Esophagus mucosa (tissue), 1 donor: ENCODE measurements at regions not wholly inside any gene's neighbourhood (a gene's known extent, or its start where the extent isn't known, plus 50 kb on each side); places are given as distances from the start of the nearest gene placed in this dataset.

Experiments
- ATAC-seq: fragments of 200-7000 bp; cut with Tn5 transposase; one replicate; pipeline ENCODE4 v1.9.1; 2020
- donor health status: DM: yes; HTN: yes; CAD: no.

DNA sequence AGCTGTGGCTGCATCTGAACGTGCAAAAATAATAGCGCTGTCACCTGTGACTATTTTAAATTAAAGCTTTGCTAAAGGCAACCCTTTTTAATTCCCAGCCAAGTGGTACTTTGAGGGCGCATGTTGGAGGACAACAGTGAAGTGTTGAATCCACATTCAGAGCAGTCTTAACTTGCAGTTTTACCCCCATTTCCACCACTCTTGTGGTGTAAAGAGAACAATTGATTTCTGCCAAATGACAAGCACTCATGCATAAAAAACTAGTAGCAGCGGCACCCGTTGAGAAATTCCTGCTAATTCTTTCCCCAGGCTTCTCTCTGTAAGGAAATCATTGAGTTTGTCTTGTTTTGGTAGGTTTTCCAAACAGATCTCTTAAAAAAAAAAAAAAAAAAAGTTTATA, 1033.3 kb downstream of the EFNB2 start:
- no peak for ATAC-seq

DNA sequence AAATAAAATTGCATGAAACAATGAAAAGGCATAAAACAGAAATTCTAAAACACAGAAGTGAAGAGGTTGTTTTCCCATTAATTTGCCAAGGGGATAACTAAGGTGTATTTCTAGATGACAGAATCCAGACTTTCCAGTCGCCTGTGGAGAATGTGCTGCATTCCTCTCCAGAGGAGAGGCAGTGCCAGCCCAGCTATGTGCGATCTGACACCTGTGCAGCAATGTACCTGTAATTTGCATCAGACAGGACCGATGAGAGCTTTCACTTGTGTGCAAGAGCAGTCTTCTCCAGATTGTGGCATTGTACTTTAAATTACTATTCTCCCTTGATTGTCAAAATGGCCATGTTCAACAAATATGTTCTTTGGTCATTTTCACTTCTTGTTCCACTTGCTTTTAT, 1037.9 kb downstream of the EFNB2 start:
- no peak for ATAC-seq

DNA sequence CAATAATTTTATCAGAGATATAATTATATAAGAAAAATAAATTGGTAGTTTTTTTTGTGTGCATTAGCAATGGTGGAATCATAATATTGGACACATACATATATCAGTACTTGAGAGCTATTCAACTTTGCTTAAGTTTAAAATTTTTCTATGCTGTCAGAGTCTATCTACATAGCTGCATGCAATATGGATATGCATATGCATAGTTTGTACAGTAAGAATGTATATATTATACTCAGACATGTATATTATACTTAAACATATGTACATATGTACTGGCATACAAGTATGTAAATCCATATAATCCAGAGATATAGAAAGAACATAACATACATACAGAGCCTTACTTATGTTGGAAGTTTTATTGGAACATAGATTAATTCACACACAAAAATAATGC, 1043.2 kb downstream of the EFNB2 start:
- no peak for ATAC-seq

DNA sequence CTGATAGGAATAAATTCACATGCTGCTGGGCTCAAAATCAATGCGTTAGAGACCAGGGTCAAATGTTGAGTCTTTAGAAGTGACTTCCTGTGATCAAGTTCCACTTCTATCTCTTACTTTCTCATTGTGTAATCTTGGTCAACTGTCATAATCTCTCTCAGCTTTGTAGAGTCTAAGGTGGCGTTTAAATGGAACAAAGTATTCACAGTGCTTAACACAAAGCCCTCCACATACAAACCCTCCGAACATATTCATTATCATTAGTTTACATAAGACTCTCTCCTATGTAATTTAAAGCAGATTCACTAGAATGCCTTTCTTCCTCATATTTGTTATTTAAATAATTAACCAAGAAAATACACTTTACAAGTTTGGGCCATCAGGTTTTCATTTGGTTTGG, 1044.1 kb downstream of the EFNB2 start:
- ATAC-seq: no peak

DNA sequence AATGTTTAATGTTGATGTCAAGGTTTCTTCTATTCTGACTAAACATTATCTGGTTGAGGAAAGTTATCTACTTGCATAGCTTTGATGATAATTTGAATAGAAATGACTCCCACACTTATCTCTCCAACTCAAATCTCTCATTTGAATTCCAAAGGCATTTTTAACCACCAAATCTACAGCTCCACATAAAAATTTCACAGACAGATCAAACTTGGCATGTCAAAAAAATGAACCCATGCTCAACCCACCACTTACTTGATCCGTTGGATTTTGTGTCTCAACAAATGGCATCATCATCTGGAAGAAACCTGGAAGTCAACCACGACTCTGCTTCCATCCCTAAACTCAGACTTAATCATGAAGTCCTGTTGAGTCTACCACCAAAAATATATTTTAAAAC, 1050.4 kb downstream of the EFNB2 start:
- ATAC-seq: no peak

DNA sequence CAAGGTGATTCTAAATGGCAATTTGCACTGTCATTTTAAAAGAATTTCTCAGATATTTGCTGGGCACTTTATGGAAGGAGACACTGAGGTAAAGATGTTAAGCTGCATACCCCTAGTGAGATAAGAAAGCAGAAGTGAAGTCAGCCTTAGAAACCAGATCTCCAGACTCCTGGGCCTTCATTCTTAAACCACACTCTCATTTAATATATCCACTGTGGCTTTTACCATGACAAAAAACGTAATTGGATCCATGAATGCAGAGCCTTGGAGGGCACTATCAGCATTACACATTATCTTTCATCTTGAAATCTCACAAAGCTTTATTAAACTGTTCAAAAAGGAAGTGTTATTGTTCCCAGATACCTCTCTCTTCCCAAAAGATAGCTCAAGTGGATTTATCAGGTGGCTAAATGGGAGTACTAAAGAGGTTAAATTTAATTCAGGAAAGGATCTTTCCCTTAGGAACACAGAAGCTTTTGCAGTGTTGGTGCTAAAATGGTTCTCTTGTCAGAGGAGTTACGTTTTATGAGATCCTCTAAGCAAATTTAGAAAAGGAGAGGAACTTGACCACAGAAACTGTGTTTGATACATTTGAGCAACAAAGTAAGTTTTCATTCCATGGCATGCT, 1060.4 kb downstream of the EFNB2 start:
- ATAC-seq: no peak

DNA sequence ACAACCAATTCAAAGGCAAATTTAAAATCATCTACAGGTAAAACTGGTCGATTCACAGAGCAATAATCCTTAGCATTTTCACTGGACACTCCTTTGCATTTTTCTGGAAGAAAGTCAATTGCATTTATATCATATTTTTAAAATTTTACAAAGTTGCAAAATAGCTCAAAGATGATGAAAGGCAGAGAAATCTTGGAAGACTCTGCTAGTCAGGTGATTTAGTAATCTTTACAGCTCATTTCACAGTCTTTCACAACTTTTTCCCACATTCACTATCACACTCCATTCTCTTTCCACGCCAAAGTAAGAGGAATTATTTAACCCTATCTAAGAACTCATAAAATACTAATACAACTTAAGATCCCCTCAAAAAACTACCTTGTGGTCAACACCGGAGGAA, 1063.8 kb downstream of the EFNB2 start:
- ATAC-seq: no peak

DNA sequence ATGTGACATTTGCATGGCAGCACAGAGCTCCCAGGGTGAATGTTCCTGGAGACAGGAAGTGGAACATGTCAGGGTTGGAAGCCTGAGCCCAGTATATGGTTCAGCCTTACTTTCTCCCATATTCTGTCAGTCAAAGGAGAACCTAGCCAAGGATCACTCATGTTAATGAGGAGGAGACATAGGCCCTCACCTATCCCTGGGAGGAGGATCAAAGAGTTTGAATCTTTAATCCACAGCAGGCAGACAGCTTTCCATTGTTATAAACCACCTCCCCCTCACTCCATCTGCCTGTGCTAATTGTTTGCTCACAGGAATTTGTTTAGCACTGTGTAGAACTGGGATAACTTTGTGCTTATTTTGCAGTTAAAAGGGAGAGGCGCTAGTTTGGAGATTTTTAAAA, 1069.1 kb downstream of the EFNB2 start:
- no peak for ATAC-seq

DNA sequence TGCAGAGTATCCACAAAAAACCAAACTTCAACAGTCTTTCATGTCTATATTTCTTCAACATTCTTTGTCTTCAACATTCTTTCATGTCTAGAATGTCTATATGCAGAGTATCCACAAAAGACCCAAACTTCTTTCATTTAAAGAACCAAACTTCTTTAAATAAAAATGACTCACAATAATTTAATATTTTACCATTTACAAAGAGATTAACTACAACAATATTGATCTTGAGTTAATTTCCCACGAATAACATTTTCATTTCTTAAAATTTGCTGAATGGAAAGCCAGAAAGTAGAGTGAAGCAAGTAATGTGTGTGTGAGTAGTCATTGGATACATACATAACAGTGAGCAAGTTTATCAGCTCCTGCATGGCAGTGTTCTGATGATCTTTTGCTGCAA, 1069.7 kb downstream of the EFNB2 start, which contains the start of gene DAOA:
Gene DAOA, plus strand, starts transcription at position 301 of the 400 bp plus-strand sequence.
- ATAC-seq: no peak

DNA sequence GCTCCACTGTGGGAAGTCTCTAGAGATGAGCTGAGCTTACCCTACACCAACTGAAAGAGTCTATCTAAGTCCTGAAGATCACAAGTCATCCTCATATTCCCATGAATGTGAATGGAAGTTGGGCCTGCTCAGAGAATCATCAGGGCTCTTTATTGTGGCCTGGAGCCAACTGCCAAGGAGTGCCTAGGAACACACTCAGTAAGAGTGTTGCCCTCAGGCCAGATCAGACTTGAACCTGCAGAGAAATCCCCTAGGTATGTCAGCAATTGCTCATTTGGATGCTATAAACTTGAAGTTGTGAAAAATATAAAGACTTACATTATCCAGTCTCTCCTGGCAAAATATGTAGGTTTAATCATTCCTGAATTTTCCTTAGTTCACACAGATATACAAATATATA, 1070.2 kb downstream of the EFNB2 start:
- ATAC-seq: peak; percentile 41

DNA sequence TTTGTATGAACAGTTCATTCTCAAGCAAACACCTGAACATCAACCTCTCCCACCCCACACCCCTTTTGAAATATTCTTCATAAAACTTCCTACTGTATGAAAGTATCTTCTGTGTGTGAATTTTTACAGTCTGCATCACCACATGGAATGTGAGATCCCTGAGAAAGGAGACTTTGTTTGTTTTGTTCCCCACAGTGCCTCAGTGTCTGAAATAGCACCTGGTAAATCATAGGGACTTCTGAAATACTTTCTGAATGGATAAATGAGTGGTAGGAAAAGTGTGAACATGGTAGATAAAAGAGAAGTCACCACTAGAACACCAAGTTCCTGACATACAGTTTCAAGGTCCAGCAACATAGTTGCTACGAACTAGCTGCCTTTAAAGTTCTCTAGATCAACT, 1071.2 kb downstream of the EFNB2 start:
- no peak for ATAC-seq

DNA sequence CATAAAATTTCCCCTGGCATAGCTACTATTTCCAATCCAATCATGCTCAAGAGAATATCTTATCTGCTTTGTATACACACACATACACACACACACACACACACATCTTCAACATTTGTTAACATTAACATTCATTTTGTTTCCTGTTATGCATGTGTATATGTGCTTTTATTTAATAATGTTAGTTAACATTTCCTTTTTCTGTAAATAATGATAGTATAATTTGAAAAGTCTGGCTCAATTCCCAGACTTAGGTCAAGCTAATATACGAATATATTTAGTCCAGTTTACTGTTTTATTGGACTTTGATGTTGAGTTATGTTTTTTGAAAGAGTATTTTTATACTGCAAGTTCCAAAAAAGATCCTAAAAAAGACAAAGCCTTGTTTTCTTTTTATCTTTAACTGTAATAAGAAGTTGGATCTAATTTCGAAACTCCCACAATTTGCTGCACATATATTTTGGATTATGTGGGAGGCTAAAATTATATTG, 1072.4 kb downstream of the EFNB2 start:
- no peak for ATAC-seq

DNA sequence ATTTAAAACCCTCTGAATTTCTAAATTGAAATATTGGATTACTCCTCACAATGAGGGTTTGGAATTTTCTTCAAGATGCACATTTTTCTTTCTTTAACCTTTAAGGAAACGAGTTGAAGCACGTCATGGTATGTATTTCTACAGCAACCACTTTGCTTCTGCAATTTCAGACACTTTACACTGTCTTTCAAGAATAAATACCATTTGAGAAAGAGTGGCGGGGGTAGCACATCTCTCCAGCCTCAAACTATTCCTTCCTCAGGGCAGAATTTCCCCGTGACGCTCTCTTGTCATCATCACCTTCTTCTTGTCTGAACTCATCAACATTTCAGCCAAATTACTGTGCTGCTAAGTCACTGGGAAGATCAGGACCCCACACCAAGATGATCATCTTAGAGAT, 1073.4 kb downstream of the EFNB2 start:
- no peak for ATAC-seq

DNA sequence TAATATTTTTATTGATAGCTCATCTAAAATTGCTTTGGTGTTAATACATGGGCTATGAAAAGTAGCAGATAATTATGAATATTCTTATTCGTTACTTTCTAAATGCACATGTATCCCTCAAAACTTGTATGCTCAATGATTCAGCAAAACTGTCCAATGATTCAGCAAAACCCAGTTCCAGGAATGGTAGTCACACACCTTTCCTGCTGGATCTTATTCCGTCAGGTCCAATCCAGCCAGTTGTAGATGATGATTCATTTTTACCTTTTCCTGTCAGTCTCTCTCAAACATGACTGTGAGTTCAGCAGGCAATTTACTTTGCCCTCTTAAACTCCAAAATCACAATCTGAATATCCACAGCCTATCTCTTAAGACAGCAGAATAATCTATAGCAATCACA, 1082.6 kb downstream of the EFNB2 start:
- ATAC-seq: peak; percentile 72

DNA sequence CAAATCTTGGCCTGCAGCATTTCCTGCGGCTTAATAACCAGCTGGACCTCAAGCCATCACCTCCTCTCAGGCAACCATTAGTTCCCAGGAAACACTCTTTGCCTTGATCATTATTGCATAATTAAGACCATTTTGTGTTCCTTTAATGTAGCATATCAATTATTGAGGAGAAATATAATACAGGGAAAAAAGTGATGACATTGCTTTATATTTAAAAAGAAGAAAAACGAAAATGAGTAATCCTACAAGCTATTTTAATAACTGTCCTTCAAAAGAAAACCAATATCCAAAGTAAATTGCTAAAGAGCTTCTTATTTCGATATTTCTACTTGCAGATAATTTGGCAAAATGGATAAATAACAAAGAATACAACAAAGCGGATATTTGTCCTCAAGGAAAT, 1084.7 kb downstream of the EFNB2 start:
- ATAC-seq: no peak

DNA sequence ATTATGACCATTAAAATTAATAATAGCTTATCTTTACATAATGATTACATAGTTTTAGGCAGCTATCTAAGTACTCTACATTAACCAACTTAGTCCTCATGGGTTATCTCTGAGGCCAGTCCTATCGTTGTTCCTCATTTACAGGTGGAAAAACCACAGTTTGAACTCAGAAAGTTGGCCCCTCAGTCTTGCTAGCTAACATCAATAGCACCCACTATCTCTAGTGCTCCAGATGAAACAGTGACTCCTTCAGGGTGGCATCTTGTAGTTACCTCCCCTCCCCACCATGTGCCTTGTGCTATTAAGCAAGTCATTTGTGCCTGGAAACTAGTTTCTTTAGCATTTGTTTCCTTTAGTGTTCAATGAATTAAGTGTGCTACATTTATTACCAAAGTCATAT, 1086.7 kb downstream of the EFNB2 start:
- ATAC-seq: no peak

DNA sequence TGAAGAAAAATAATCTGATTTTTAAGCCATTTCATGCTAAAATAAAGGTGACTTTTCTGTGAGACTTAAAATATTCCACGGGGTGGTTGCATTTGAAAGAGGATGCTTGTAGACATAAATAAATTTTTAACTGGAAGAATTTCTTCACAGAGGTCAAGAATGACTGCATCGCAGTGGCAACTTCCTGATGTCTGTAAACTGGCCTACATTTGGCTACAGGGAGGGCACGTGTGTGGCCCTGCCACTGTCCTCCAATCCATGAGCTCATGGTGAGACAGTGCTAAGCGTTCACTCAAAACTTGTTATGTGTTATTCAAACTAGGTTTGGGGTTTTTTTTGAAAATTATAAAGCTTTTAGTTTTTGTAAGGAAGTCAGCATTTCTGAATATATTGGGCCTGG, 1089.3 kb downstream of the EFNB2 start:
- ATAC-seq: no peak

DNA sequence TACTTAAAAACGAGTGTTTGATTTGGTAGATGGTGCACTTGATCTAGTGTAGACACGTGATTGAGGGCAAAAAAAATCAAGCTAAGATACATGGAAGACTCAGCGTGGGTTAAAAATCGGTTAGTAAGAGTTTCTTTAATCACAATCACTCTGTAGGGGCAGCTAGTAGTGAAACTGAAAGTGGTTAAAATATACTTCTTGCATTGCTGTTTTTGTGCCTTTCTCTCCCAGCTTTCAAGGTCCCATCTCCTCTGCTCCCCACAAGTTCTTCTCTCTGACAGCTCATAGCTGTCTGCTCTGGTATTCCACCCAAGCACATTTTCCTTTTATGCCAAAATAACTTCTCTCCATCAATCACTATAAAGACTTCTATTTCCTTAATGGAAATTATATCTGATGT, 1089.7 kb downstream of the EFNB2 start:
- ATAC-seq: no peak

DNA sequence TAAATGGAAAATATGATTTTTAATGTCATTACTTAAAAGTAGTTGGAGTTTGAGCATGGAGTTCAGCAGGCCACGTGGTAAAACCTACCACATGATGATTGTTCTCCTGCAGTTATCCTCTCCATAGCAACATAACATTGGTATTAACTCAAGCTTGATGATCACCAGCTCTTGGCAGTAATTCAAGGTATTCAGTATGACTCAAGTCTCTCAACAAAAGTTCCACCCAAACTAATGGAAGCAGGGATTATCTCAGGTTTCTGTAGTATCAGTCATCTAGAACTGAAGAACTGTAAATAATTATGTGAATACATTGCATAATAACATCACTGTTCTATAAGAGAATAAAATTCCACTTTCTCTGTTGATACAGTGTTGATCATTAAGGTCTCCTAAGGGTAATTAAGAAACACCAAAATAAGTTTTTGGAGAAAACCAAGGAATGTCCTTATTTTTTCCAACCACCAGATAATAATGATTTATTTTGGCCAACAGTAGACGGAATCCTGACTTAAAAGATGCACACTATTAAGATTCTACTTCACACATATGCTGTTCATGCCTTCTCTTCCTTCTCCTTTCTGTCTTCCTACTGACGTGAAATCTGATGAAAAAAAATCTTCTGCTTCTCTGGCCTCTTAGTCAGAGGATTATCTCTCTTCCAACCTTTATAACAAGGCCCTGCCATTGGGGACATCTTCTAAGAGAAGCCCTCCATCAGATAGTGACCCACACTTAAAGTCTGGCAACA, 1092.3 kb downstream of the EFNB2 start:
- peak; percentile 99 for ATAC-seq

DNA sequence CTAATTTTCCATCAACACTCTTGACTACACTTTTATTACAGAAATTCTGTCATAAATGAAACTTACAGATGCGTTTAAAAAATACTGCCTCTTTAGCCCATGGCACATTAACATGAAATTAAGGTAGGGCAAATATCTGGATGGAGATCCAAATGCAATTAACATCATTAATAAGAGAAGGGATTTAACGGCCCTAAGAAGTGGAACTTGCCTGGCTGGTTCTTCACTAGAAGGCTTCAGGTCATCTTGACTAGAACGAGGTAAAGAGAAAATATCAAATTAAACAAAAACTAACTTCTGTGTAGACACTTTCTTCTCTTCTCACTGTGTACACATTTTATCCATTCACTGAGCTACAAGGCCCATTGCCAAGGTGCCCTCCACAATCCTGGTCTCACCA, 1093.4 kb downstream of the EFNB2 start:
- peak; percentile 67 for ATAC-seq

DNA sequence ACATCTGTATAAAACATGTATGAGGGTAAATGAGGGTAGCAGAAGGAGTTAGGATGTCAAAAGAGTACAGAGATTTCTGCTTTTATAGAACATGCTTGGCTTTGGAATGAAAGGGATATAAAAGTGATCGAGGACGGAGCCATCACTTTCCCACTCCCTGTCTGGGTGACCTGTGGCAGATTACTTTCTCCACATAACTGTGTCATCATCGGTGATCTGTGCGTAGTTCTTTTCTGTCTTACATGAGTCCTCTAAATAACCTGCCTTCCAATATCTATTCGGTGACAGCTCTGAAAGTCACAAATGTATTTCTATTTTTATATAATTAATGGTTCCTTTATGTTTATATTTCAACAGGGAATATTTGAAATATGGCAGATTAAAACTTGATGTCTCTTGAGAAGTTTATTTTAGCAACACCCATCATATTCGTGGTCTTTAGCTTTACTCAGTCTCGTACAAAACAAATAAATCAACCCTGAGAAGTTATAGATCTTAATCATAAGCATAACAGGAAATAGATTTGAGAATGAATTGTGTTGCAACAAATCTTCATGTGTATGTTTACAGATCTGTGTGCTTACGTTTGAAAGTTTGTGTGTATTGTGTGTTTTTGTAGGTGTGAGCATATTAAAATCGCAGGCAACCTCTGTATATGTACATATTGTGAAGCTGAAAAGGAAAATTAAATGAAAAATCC, 1094.3 kb downstream of the EFNB2 start:
- no peak for ATAC-seq

DNA sequence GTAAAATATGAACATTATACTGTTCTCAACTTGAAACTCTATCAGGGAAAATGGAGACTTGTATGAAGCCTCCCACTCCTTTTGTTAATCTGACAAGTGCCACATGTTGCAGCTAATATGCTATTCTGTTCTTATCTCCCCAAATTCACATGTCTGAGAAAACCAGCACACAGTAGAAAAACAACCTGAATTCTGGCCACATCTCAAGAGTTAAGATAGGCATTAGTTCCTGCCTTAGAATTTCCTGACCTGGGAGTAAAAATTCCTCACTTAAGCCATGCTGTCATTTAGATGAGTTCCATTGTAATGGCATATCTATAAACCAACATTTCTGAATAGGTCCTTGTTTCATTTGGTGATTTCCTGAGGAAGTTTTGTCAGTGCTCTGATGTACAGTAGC, 1098.5 kb downstream of the EFNB2 start:
- no peak for ATAC-seq

DNA sequence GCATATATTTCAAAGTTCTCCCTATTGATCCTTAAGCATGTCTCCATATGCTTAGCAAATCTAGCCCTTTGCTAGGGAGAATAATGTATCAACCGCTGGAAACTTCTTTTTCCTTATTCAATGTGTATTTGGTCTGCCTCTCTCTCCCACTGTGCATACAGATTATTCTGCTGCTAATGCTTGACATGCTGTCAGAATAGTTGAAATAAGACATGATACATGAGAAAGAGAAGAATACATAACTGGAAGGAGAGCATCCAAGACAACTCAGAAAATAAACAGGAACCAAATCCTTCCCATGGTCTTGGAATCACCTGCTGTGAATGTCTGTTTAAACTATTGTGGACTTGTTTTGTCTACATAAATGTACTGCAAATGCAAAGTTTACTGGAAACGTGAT, 1103.0 kb downstream of the EFNB2 start:
- no peak for ATAC-seq

DNA sequence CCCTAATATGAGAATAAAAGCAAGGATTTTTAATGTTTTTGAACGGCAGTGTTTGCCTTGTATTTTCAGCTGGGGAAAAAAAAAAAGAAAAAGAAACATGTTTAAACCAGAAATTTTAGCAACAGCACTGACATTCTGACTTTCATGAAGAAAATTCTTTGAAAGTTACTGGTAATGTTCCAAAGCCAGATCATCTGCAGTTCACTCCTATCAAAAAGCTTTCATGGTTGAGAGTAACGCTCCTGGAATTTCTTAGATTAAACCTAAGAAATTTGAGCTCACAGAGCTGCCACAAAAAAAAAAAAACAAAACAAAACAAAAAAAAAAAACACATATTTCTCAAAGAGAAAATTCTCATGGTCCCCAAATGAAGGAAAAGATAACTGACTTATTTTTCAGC, 1106.7 kb downstream of the EFNB2 start:
- no peak for ATAC-seq
